GM12874 (cell line): ENCODE measurements at regions not wholly inside any gene's neighbourhood (a gene's known extent, or its start where the extent isn't known, plus 50 kb on each side); places are given as distances from the start of the nearest gene placed in this dataset.

Experiments used
- TF ChIP-seq, protein P1 (sequence below): IDR thresholded peaks from 2 replicates; pipeline ENCODE4 v1.5.1; 2011; ENCODE audit warnings: low read depth, mild to moderate bottlenecking, control low read depth, low read length, moderate library complexity; ENCODE audit not compliant: insufficient read depth

DNA sequence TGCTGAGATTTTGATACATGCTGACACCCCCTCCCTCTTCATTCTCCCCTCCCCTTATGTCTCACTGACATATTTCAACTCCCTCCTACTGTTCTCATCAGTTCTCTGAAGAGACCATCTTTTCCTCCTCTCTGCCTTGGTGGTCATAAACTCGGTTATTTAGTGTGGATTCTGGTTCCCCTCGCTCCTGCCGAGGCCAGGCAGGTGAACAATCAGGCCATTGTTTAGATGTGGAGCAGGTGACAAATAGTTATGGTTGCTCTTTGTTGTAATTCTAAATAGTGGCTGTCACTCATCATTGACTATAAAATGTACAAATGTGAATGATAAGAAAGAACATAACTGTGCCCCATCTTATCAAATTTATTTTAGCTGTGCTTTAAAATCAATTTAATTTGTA, 324.6 kb downstream of the BCOR start:
- TF ChIP-seq, protein P1, sequence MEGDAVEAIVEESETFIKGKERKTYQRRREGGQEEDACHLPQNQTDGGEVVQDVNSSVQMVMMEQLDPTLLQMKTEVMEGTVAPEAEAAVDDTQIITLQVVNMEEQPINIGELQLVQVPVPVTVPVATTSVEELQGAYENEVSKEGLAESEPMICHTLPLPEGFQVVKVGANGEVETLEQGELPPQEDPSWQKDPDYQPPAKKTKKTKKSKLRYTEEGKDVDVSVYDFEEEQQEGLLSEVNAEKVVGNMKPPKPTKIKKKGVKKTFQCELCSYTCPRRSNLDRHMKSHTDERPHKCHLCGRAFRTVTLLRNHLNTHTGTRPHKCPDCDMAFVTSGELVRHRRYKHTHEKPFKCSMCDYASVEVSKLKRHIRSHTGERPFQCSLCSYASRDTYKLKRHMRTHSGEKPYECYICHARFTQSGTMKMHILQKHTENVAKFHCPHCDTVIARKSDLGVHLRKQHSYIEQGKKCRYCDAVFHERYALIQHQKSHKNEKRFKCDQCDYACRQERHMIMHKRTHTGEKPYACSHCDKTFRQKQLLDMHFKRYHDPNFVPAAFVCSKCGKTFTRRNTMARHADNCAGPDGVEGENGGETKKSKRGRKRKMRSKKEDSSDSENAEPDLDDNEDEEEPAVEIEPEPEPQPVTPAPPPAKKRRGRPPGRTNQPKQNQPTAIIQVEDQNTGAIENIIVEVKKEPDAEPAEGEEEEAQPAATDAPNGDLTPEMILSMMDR = no peak

DNA sequence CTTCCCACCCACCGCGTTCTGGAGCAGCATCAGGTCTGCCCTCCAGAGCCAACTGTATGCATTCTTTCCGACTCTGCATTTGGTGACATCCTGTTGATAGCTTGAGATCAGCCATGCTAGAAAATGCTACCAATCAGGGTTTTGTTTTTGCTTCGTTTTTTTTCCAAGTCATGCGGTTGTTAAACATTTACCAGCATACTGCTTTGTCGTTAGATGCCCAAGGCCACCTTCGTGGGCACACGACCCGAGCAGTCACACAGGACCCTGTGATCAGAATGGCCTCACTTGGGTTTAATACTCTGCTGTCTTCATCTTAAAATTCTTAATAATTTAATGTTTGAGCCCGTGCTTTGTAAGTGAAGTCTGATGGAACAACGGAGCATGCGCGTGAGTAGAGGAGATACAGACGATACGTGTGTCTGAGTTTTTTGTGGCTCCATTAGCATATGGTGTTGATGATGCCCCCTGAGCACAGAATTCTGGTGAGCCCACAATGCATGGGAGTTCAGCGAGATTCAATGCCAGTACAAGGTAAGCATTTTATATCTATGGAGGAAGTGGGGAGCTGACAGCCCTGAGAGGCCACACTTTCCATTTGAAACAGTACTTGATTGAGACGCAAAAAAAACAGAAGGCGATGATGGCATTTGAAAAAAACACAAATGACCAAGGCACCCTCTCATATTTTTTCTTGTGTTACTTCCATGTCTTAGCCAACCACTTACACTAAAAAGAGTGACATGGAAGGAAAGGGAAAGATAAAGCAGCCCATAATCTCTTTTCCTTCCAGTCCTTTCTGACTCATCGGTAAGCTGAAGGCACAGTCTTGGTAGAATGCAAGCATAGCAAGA, 323.6 kb downstream of the BCOR start:
- TF ChIP-seq, protein P1 = no peak

DNA sequence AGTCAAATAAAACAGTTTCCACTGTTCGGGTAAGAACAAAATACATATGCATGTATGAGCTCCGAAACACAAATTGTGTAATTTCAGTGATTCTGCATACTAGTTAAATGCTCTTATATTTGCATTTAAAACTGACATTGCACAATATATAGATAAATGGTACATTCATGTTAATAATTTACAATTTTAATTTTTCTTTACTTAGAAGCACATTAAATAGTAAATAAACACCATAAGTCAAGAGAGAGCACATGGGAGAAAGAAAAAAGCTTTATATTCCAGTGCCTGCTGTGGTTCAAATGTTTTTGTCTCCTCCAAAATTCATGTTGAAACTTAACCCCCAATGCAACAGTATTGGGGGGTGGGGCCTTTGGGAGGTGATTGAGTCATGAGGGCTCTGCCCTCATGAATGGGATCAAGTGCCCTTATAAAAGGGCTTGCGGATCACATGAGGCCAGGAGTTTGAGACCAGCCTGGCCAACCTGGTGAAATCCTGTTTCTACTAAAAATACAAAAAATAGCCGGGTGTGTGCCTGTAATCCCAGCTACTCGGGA, 322.9 kb downstream of the BCOR start:
- TF ChIP-seq, protein P1 = no peak

DNA sequence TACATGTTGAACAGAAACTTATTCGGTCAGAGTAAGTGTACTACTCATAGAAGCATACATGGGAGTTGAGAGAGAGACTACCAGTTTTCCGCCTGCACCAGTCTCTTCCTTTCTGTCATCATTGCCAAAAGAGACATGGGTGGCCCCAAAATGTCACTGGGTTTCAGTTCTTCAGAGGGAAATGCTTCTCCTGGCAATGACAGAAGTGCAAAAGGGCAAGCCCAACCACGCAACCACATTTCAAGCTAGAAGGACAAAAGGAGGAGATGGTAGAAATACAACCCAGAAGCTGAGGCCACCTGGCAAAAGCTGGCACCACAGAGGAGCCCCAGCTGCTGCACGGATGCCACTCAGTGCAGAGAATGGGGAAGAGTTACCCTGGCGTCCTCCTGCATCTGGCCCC, 320.1 kb downstream of the BCOR start:
- TF ChIP-seq, protein P1 = no peak

DNA sequence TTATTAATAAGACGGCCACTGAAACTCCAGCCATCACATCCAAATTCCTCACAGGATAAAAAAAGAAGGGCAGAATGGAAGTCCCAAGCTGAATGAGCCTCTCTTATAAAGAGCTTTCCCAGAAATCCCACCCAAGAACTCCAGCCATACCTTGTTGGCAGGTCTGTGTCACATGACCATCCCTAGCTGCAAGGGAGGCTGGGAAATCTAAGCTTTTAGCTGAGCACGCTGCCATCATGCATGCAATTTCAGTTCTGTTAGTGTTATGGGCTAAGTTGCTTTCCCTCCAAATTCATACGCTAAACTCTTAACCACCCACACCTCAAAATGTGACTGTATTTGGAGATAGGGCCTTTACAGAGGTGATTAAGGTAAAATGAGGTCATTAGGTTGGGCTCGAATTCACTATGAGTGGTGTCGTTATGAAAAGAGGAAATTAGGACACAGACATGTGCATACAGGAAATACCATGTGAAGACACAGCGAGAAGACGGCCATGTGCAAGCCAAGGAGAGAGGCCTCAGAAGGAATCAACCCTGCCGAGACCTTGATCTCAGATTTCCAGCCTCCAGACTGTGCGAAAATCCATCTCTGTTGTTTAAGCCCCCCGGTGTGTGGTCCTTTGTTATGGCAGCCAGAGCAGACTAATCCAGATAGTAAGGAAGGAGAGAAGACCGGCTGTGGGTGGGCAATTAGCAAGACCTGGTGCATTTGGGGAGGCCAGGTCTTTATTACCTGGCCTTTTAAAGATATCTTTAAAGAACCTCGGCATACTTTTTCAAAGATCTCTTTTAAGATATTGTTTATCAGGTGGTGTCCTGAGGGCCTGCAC, 317.6 kb downstream of the BCOR start:
- TF ChIP-seq, protein P1 = no peak

DNA sequence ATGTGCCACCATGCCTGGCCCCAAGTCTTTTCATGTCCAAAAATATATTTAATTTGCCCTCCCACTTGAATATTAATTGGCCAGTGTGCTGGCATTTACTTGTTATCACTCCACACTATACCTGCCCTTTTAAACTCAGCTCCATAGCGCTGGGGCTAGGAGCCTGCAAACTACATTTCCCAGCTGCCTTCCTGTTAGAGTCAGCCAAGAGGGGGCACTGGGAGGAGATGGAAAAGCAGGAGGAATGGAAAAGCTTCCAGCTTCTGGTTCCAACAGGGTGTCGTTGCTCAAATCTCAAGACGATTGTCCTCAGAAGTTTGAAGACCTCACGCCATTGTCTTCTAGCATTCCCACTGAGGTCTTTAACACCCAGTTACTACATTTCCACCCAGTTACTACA, 315.5 kb downstream of the BCOR start:
- TF ChIP-seq, protein P1 = no peak

DNA sequence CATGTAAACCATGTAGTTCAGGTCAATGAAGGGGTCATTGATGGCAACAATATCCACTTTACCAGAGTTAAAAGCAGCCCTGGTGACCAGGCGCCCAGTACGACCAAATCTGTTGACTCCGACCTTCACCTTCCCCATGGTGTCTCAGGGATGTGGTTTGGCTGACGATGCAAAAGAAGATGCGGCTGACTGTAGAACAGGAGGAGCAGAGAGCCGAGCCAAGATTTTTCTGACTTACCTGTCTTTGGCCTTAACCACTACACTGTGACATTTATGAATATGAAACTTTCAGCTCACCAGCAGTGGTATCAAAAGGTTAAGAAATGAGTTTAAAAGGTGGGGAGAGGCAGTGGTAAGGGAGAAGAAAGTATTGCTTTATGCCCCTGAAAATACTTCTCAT, 309.8 kb downstream of the BCOR start:
- TF ChIP-seq, protein P1 = no peak
